ENCODE measurements at regions not wholly inside any gene's neighbourhood (a gene's known extent, or its start where the extent isn't known, plus 50 kb on each side); places are given as distances from the start of the nearest gene placed in this dataset.

GRCh38 chr5:58240322-58240721 lies 219.6 kb downstream of the PLK2 start:
- TF ChIP-seq, protein P1, sequence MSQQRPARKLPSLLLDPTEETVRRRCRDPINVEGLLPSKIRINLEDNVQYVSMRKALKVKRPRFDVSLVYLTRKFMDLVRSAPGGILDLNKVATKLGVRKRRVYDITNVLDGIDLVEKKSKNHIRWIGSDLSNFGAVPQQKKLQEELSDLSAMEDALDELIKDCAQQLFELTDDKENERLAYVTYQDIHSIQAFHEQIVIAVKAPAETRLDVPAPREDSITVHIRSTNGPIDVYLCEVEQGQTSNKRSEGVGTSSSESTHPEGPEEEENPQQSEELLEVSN (IDR thresholded peaks at IDR 0.05), result no peak
- TF ChIP-seq CHD2 (IDR thresholded peaks at IDR 0.05; ENCODE audit: low read length) (no peak), TCF12 (IDR thresholded peaks at IDR 0.05; ENCODE audit: low read depth, low read length) (no peak), JUND (IDR thresholded peaks at IDR 0.05; ENCODE audit: low read length) (no peak)

All from H1 (cell line).